ENCODE measurements at regions not wholly inside any gene's neighbourhood (a gene's known extent, or its start where the extent isn't known, plus 50 kb on each side); places are given as distances from the start of the nearest gene placed in this dataset.

DNA sequence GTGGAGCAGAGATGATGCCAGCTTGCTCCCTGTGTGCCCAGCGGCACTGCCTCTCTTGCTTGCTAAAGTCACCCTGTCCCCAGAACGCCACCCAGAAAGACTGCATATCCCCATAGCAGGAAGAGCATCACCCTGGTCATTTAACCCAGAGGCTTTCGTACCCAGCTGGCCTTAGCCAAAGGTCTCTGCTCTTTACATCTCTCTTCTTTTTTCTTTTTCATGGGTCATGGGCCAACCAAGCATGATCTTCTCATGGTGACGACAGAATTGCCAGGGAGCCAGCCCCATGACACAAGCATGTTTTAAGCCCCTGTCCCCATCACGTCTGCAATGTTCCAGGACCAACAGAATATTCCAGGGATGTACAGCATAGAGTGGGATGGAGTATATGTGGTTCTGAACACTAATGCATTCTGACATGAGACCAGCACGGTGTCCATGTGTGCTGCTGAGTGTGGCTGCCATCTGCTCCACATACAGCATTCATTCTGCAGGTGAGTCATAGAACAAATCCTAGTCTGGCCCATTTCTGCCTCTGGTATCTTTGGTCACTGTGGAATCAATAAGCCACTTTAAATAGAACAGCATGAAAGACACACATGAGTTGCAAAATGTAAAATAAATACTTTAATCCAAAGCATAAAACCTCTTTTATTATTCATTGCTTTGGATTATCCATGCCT lies 203.0 kb downstream of the MED10 start:
- no peak overlapping the region for H3K4me3 ChIP-seq (ENCODE audit: low read depth, low read length)
- TF ChIP-seq, protein P1, sequence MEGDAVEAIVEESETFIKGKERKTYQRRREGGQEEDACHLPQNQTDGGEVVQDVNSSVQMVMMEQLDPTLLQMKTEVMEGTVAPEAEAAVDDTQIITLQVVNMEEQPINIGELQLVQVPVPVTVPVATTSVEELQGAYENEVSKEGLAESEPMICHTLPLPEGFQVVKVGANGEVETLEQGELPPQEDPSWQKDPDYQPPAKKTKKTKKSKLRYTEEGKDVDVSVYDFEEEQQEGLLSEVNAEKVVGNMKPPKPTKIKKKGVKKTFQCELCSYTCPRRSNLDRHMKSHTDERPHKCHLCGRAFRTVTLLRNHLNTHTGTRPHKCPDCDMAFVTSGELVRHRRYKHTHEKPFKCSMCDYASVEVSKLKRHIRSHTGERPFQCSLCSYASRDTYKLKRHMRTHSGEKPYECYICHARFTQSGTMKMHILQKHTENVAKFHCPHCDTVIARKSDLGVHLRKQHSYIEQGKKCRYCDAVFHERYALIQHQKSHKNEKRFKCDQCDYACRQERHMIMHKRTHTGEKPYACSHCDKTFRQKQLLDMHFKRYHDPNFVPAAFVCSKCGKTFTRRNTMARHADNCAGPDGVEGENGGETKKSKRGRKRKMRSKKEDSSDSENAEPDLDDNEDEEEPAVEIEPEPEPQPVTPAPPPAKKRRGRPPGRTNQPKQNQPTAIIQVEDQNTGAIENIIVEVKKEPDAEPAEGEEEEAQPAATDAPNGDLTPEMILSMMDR (IDR thresholded peaks at IDR 0.05; ENCODE audit: insufficient read depth, low read depth, low read length): no peak
- no peak for DNase-seq (ENCODE audit: low read depth)

GRCh38 chr5:6169660-6170059 lies 208.7 kb downstream of the MED10 start:
- TF ChIP-seq, protein P1 (IDR thresholded peaks at IDR 0.05; ENCODE audit: insufficient read depth, low read depth, low read length): no peak
- H3K4me3 ChIP-seq (ENCODE audit: low read depth, low read length): no peak overlapping the region
- no peak for DNase-seq (ENCODE audit: low read depth)

GRCh38 chr5:6166698-6167394 lies 211.5 kb downstream of the MED10 start:
- TF ChIP-seq, protein P1 (IDR thresholded peaks at IDR 0.05; ENCODE audit: insufficient read depth, low read depth, low read length): no peak
- H3K4me3 ChIP-seq (ENCODE audit: low read depth, low read length): no peak overlapping the region
- DNase-seq (ENCODE audit: low read depth): no peak

- DNase-seq (ENCODE audit: low read depth): no peak
- TF ChIP-seq, protein P1 (IDR thresholded peaks at IDR 0.05; ENCODE audit: insufficient read depth, low read depth, low read length): no peak
- H3K4me3 ChIP-seq (ENCODE audit: low read depth, low read length): no peak overlapping the region
Measured at GRCh38 chr5:6163913-6164312, 214.4 kb downstream of the MED10 start.

DNA sequence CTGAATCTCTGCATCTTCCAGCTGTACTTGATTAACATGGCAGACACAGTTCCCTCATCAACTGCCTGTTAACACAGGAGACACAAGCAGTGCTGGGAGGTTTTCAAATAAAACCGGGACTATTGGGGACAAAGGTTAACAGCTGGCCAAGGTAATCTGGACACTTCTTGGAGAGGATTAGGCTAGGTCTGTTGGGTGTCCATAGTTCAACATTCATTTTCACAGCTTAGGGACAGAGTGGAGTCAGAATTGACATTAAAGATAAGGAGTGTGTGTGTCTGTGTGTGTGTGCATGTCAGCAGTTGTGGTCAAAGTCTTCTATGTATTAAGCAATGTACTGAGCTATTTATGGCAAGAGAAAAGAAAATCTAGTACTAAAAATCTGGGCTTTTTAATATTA lies 216.2 kb downstream of the MED10 start:
- H3K4me3 ChIP-seq (ENCODE audit: low read depth, low read length): no peak overlapping the region
- DNase-seq (ENCODE audit: low read depth): no peak
- TF ChIP-seq, protein P1 (IDR thresholded peaks at IDR 0.05; ENCODE audit: insufficient read depth, low read depth, low read length): no peak

GRCh38 chr5:6161257-6161656 lies 217.1 kb downstream of the MED10 start:
- H3K4me3 ChIP-seq (ENCODE audit: low read depth, low read length): no peak overlapping the region
- TF ChIP-seq, protein P1 (IDR thresholded peaks at IDR 0.05; ENCODE audit: insufficient read depth, low read depth, low read length): no peak
- no peak for DNase-seq (ENCODE audit: low read depth)

Data from fibroblast of villous mesenchyme (primary cell).